ENCODE measurements at regions not wholly inside any gene's neighbourhood (a gene's known extent, or its start where the extent isn't known, plus 50 kb on each side); places are given as distances from the start of the nearest gene placed in this dataset.

- no peak for DNase-seq
- in situ Hi-C loops (cut with HindIII; ENCODE audit: low pct_ligation_motif_present, low sequenced_read_pairs) = loop anchor here (25.0 kb wide), 1 partner anchor 234 kb away; no protein-coding TSS in a partner anchor
- TF ChIP-seq CTCF (IDR thresholded peaks at IDR 0.05; ENCODE audit: low read depth, low read length, missing control alignments) = no peak
These were observed 299.5 kb upstream of the PMFBP1 start for GRCh38 chr16:72471317-72471924.

GRCh38 chr16:72470541-72470940 lies 298.6 kb upstream of the PMFBP1 start:
- H3K4me3 ChIP-seq (ENCODE audit: low read depth, low read length) = no peak overlapping the region
- H3K27ac ChIP-seq = no peak overlapping the region
- no peak for DNase-seq
- no peaks in the 10 kb centered on the region for H3K36me3 ChIP-seq (replicated peaks)
- TF ChIP-seq CTCF (IDR thresholded peaks at IDR 0.05; ENCODE audit: low read depth, low read length, missing control alignments) = no peak
- no peaks in the 10 kb centered on the region for H3K27me3 ChIP-seq (replicated peaks)
- in situ Hi-C loops (cut with HindIII; ENCODE audit: low pct_ligation_motif_present, low sequenced_read_pairs) = loop anchor here (25.0 kb wide), 1 partner anchor 233 kb away; no protein-coding TSS in a partner anchor

More at GRCh38 chr16:72471317-72471924, 299.5 kb upstream of the PMFBP1 start:
- H3K27me3 ChIP-seq (replicated peaks) = no peaks in the 10 kb centered on the region
- H3K36me3 ChIP-seq (replicated peaks) = no peaks in the 10 kb centered on the region
- H3K4me3 ChIP-seq (ENCODE audit: low read depth, low read length) = no peak overlapping the region
- H3K27ac ChIP-seq = no peak overlapping the region

GRCh38 chr16:72469932-72470331 lies 298.0 kb upstream of the PMFBP1 start:
- H3K4me3 ChIP-seq (ENCODE audit: low read depth, low read length) = no peak overlapping the region
- no peak for TF ChIP-seq CTCF (IDR thresholded peaks at IDR 0.05; ENCODE audit: low read depth, low read length, missing control alignments)
- no peak overlapping the region for H3K27ac ChIP-seq
- H3K27me3 ChIP-seq (replicated peaks) = no peaks in the 10 kb centered on the region
- in situ Hi-C loops (cut with HindIII; ENCODE audit: low pct_ligation_motif_present, low sequenced_read_pairs) = loop anchor here (25.0 kb wide), 1 partner anchor 233 kb away; no protein-coding TSS in a partner anchor
- no peaks in the 10 kb centered on the region for H3K36me3 ChIP-seq (replicated peaks)
- DNase-seq = no peak

- no peaks in the 10 kb centered on the region for H3K27me3 ChIP-seq (replicated peaks)
- no peak for TF ChIP-seq CTCF (IDR thresholded peaks at IDR 0.05; ENCODE audit: low read depth, low read length, missing control alignments)
- in situ Hi-C loops (cut with HindIII; ENCODE audit: low pct_ligation_motif_present, low sequenced_read_pairs) = loop anchor here (25.0 kb wide), 1 partner anchor 231 kb away; no protein-coding TSS in a partner anchor
- no peak overlapping the region for H3K27ac ChIP-seq
- DNase-seq = peak; percentile 40
- H3K4me3 ChIP-seq (ENCODE audit: low read depth, low read length) = no peak overlapping the region
- H3K36me3 ChIP-seq (replicated peaks) = no peaks in the 10 kb centered on the region
These were observed 296.6 kb upstream of the PMFBP1 start for GRCh38 chr16:72468582-72468981.

GRCh38 chr16:72467157-72467759 lies 295.3 kb upstream of the PMFBP1 start:
- Histone ChIP-seq H3K4me3 (ENCODE audit: low read depth, low read length) (no peak overlapping the region), H3K27ac (no peak overlapping the region), H3K36me3 (replicated peaks) (no peaks in the 10 kb centered on the region), H3K27me3 (replicated peaks) (no peaks in the 10 kb centered on the region)
- TF ChIP-seq CTCF (IDR thresholded peaks at IDR 0.05; ENCODE audit: low read depth, low read length, missing control alignments) = peak; percentile 70
- DNase-seq = peak; percentile 31
- in situ Hi-C loops (cut with HindIII; ENCODE audit: low pct_ligation_motif_present, low sequenced_read_pairs) = loop anchor here (25.0 kb wide), 1 partner anchor 230 kb away; no protein-coding TSS in a partner anchor
